Pancreas (tissue), 10 donors: ENCODE measurements at regions not wholly inside any gene's neighbourhood (a gene's known extent, or its start where the extent isn't known, plus 50 kb on each side); places are given as distances from the start of the nearest gene placed in this dataset.
A peak's percentile ranks its signal among the peaks of the same experiment; 100 is the strongest.

Experiments
- ATAC-seq, 4 donors: fragments of 200-7000 bp; cut with Tn5 transposase; one replicate each; pipeline versions ENCODE4 v1.8.0 to v1.9.1; 2020; ENCODE audit warnings: mild to moderate bottlenecking in 4 of 4, moderate library complexity in 4 of 4
- DNase-seq, 6 donors: peaks; one replicate each; pipeline ENCODE4 v3.0.0-alpha.2; 2020
- FAIRE-seq: peaks from 2 replicates; lab custom pipeline; 2012; peaks lifted over from hg19 to GRCh38; lab: Jason Lieb, UNC
- H3K27ac ChIP-seq, 4 donors: fragments of 200-600 bp; sonication (generic); 1 replicate in 3 of 4; 2 replicates in 1 of 4; pipeline versions ENCODE4 v1.5.0 to v1.8.0; 2020
- H3K27me3 ChIP-seq, 4 donors: fragments of 200-600 bp; one replicate each; pipeline ENCODE4 v1.8.0; 2021
- H3K36me3 ChIP-seq, 3 donors: fragments of 200-600 bp; sonication (generic) in 1 of 3; one replicate each; pipeline versions ENCODE4 v1.5.0 to v1.8.0; 2020 to 2021
- H3K4me1 ChIP-seq, 3 donors: fragments of 200-600 bp; one replicate each; pipeline ENCODE4 v1.8.0; 2021
- H3K4me3 ChIP-seq, 4 donors: fragments of 200-600 bp; sonication (generic) in 2 of 4; one replicate each; pipeline versions ENCODE4 v1.5.0 to v1.8.0; 2020 to 2021
- H3K9me3 ChIP-seq, 4 donors: fragments of 200-600 bp; one replicate each; pipeline ENCODE4 v1.8.0; 2021
- WGBS, 2 donors: extraction: QIAGEN DNeasy Blood & Tissue Kit; methylation state at CpG; one replicate each; pipeline ENCODE4 v1.1.7; 2013; 5-methylcytosine and 5-hydroxymethylcytosine counted together
- intact Hi-C, 3 donors: fragments of 100-400 bp; cut with DNase I; formaldehyde crosslinking; loops; one replicate each; pipeline versions ENCODE4 v1.11.1 to v1.14.2; 2022
- TF ChIP-seq, protein P1 (sequence below), 4 donors: fragments of 200-600 bp; sonication (generic) in 3 of 4; IDR thresholded peaks; one replicate each; pipeline versions ENCODE4 v1.5.0 to v1.8.0; 2021; ENCODE audit warnings: antibody characterized with exemption in 4 of 4
- donor health status: healthy with polysubstance abuse.
- donor health status: DM: no; HTN: no; CAD: no; lungs with moderate emphysema.
- donor health status: DM: no; HTN: no; CAD: no.
- donor health status: control.
- donor health status: control.
- donor health status: Bipolar disorder and iron deficiency.
- donor health status: DM: yes; HTN: yes; CAD: no.
- donor health status: DM: no; HTN: no; CAD: no.
- donor health status: DM: no; HTN: no; CAD: no.
- donor health status: DM: yes; HTN: yes; CAD: no.

GRCh38 chr9:90421786-90422185 lies 220.8 kb downstream of the DIRAS2 start:
- no peak overlapping the region for H3K4me3 ChIP-seq
- no peaks in the 10 kb centered on the region for H3K4me1 ChIP-seq
- ATAC-seq: no peak
- 53 to 65% methylated on average over 3 of the region's 3 CpGs for WGBS, 2 donors
- H3K27ac ChIP-seq: no peak overlapping the region
- intact Hi-C loops: no loop called here
- no peaks in the 10 kb centered on the region for H3K36me3 ChIP-seq
- DNase-seq: no peak
- no peaks in the 10 kb centered on the region for H3K9me3 ChIP-seq
- no peak for FAIRE-seq
- no peaks in the 10 kb centered on the region for H3K27me3 ChIP-seq
- TF ChIP-seq, protein P1, sequence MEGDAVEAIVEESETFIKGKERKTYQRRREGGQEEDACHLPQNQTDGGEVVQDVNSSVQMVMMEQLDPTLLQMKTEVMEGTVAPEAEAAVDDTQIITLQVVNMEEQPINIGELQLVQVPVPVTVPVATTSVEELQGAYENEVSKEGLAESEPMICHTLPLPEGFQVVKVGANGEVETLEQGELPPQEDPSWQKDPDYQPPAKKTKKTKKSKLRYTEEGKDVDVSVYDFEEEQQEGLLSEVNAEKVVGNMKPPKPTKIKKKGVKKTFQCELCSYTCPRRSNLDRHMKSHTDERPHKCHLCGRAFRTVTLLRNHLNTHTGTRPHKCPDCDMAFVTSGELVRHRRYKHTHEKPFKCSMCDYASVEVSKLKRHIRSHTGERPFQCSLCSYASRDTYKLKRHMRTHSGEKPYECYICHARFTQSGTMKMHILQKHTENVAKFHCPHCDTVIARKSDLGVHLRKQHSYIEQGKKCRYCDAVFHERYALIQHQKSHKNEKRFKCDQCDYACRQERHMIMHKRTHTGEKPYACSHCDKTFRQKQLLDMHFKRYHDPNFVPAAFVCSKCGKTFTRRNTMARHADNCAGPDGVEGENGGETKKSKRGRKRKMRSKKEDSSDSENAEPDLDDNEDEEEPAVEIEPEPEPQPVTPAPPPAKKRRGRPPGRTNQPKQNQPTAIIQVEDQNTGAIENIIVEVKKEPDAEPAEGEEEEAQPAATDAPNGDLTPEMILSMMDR (IDR thresholded peaks at IDR 0.05): no peak

GRCh38 chr9:90423661-90424193 lies 218.9 kb downstream of the DIRAS2 start:
- ATAC-seq: no peak
- intact Hi-C loops: no loop called here
- no peak for FAIRE-seq
- Histone ChIP-seq H3K36me3 (no peaks in the 10 kb centered on the region), H3K27me3 (no peaks in the 10 kb centered on the region), H3K4me1 (no peaks in the 10 kb centered on the region), H3K4me3 (no peak overlapping the region), H3K9me3 (no peaks in the 10 kb centered on the region), H3K27ac (no peak overlapping the region)
- TF ChIP-seq, protein P1 (IDR thresholded peaks at IDR 0.05): no peak
- no peak for DNase-seq
- 56 to 65% methylated on average over 10 of the region's 10 CpGs for WGBS, 2 donors

GRCh38 chr9:90428517-90428916 lies 214.1 kb downstream of the DIRAS2 start:
- H3K4me1 ChIP-seq: no peaks in the 10 kb centered on the region
- TF ChIP-seq, protein P1 (IDR thresholded peaks at IDR 0.05): no peak
- no peak overlapping the region for H3K4me3 ChIP-seq
- H3K9me3 ChIP-seq: no peaks in the 10 kb centered on the region
- intact Hi-C loops: no loop called here
- DNase-seq: no peak
- no peak for FAIRE-seq
- 75 to 88% methylated on average over 10 of the region's 10 CpGs for WGBS, 2 donors
- no peak overlapping the region for H3K27ac ChIP-seq
- no peaks in the 10 kb centered on the region for H3K27me3 ChIP-seq
- ATAC-seq: no peak
- H3K36me3 ChIP-seq: no peaks in the 10 kb centered on the region

DNA sequence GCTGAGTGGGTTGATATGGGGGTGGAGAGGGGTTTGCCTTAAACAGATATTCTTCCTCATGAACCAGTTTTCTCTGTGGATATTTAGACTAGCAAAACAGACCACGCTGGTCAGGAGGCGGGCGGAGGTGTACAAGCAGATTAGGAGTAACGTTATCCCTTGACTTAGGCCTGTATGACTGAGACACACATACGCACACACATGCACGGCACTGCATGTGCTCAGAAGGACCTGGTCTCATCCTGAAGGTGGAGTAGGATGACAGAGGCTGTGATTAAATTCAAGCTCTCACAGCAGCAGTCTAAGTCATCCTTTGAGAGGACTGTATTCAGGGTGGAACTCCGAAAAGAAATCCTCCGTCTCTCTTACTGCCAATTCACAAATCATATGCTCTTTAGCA lies 209.7 kb downstream of the DIRAS2 start:
- FAIRE-seq: no peak

GRCh38 chr9:90433398-90433941 lies 209.2 kb downstream of the DIRAS2 start:
- TF ChIP-seq, protein P1 (IDR thresholded peaks at IDR 0.05): no peak
- intact Hi-C loops: no loop called here
- FAIRE-seq (no peak), ATAC-seq (peak; percentile 35 to 90 (median 66)), DNase-seq (peak in 2 of 6 donors; percentile 17 to 21)
- no peak overlapping the region for H3K27ac ChIP-seq
- 22 to 30% methylated on average over 17 of the region's 17 CpGs for WGBS, 2 donors
- no peaks in the 10 kb centered on the region for H3K9me3 ChIP-seq
- no peaks in the 10 kb centered on the region for H3K27me3 ChIP-seq
- H3K4me3 ChIP-seq: no peak overlapping the region
- H3K36me3 ChIP-seq: no peaks in the 10 kb centered on the region
- no peaks in the 10 kb centered on the region for H3K4me1 ChIP-seq

More for the DNA sequence above, 209.7 kb downstream of the DIRAS2 start:
- 76 to 78% methylated on average over 8 of the region's 8 CpGs for WGBS, 2 donors
- Histone ChIP-seq H3K36me3 (no peaks in the 10 kb centered on the region), H3K4me1 (no peaks in the 10 kb centered on the region), H3K27me3 (no peaks in the 10 kb centered on the region), H3K9me3 (no peaks in the 10 kb centered on the region), H3K27ac (no peak overlapping the region), H3K4me3 (no peak overlapping the region)
- intact Hi-C loops: no loop called here
- ATAC-seq (peak in 1 of 4 donors; percentile 35), DNase-seq (no peak)
- TF ChIP-seq, protein P1 (IDR thresholded peaks at IDR 0.05): no peak
